Naive thymus-derived CD8-positive, alpha-beta T cell (primary cell): ENCODE measurements at regions not wholly inside any gene's neighbourhood (a gene's known extent, or its start where the extent isn't known, plus 50 kb on each side); places are given as distances from the start of the nearest gene placed in this dataset.
A peak's percentile ranks its signal among the peaks of the same experiment; 100 is the strongest.
"Not testable (repeated sequence)": the region's sequence is repeated elsewhere in the genome, so short reads cannot be mapped to it uniquely, and the experiment has no call there.

ENCODE experiments used
- ATAC-seq, 2 donors: fragments of 150-1000 bp; cut with Tn5 transposase in 1 of 2; sonication (Bioruptor Pico), chemical (Tn5 transposase) in 1 of 2; 1 replicate in 1 of 2; 2 replicates in 1 of 2; pipeline ENCODE4 v1.10.0; 2021; ENCODE audit warnings: mild to moderate bottlenecking in 2 of 2, moderate library complexity in 2 of 2
- POLR2A ChIA-PET: fragments of 350-600 bp; sonication (Branson Sonifier 250); formaldehyde crosslinking; loops from one replicate; lab custom pipeline; 2021; ENCODE audit warnings: antibody characterized with exemption; lab: Charles Lee
- DNase-seq, 10 donors: peaks; one replicate each; pipeline versions ENCODE4 v3.0.0 to v3.0.0-alpha.2; 2020 to 2022
- H3K27ac Mint-ChIP-seq, 10 donors: one replicate each; pipeline ENCODE4 v1.8.0; 2020 to 2022; ENCODE audit warnings: mild to moderate bottlenecking in 10 of 10, mixed read lengths in 10 of 10, moderate library complexity in 4 of 10, inconsistent platforms in 1 of 10
- H3K27me3 Mint-ChIP-seq, 5 donors: one replicate each; pipeline ENCODE4 v1.8.0; 2021 to 2022; ENCODE audit warnings: mixed read lengths in 5 of 5
- H3K36me3 Mint-ChIP-seq, 3 donors: one replicate each; pipeline ENCODE4 v1.8.0; 2020 to 2022; ENCODE audit warnings: mixed read lengths in 3 of 3, mild to moderate bottlenecking in 2 of 3, inconsistent platforms in 1 of 3
- H3K4me1 Mint-ChIP-seq, 4 donors: one replicate each; pipeline ENCODE4 v1.8.0; 2021 to 2022; ENCODE audit warnings: mixed read lengths in 4 of 4
- H3K4me3 Mint-ChIP-seq, 10 donors: one replicate each; pipeline ENCODE4 v1.8.0; 2020 to 2022; ENCODE audit warnings: mild to moderate bottlenecking in 10 of 10, mixed read lengths in 10 of 10, moderate library complexity in 6 of 10, inconsistent platforms in 1 of 10
- H3K9me3 Mint-ChIP-seq, 9 donors: one replicate each; pipeline ENCODE4 v1.8.0; 2020 to 2022; ENCODE audit warnings: mixed read lengths in 9 of 9, mild to moderate bottlenecking in 3 of 9, inconsistent platforms in 1 of 9, moderate library complexity in 1 of 9

GRCh38 chr9:33698267-33698666 lies 97.1 kb upstream of the PRSS3 start:
- H3K4me3 Mint-ChIP-seq = no peak overlapping the region
- H3K4me1 Mint-ChIP-seq = peaks cover 7 to 18% (median 12%) of the 10 kb centered on the region in 4 donors
- POLR2A ChIA-PET = no interaction called here
- H3K36me3 Mint-ChIP-seq = peaks cover 0 to 2% (median 0%) of the 10 kb centered on the region in 3 donors
- H3K27me3 Mint-ChIP-seq = peaks cover 12 to 46% (median 26%) of the 10 kb centered on the region in 5 donors
- no peaks in the 10 kb centered on the region for H3K9me3 Mint-ChIP-seq
- no peak for ATAC-seq
- no peak for DNase-seq
- H3K27ac Mint-ChIP-seq = no peak overlapping the region

GRCh38 chr9:33700940-33701339 lies 94.4 kb upstream of the PRSS3 start:
- ATAC-seq, POLR2A ChIA-PET, H3K4me1 Mint-ChIP-seq, H3K4me3 Mint-ChIP-seq, H3K27ac Mint-ChIP-seq, DNase-seq, H3K36me3 Mint-ChIP-seq, H3K9me3 Mint-ChIP-seq: not testable (repeated sequence)
- peaks cover 10 to 33% (median 20%) of the 10 kb centered on the region in 5 donors for H3K27me3 Mint-ChIP-seq

- no peak for ATAC-seq
- peaks cover 0 to 3% (median 3%) of the 10 kb centered on the region in 3 donors for H3K36me3 Mint-ChIP-seq
- POLR2A ChIA-PET = no interaction called here
- H3K9me3 Mint-ChIP-seq = peaks cover 0 to 11% (median 2%) of the 10 kb centered on the region in 9 donors
- peaks cover 4 to 23% (median 17%) of the 10 kb centered on the region in 5 donors for H3K27me3 Mint-ChIP-seq
- no peak overlapping the region for H3K4me3 Mint-ChIP-seq
- no peak overlapping the region for H3K27ac Mint-ChIP-seq
- DNase-seq = no peak
- H3K4me1 Mint-ChIP-seq = peaks cover 0 to 2% (median 0%) of the 10 kb centered on the region in 4 donors
Measured at GRCh38 chr9:33703430-33704102, 91.8 kb upstream of the PRSS3 start.

- not testable (repeated sequence) for H3K27ac Mint-ChIP-seq, ATAC-seq, H3K4me3 Mint-ChIP-seq, H3K4me1 Mint-ChIP-seq, DNase-seq, H3K36me3 Mint-ChIP-seq
- POLR2A ChIA-PET = interaction anchor here (0.6 kb wide), 1 partner anchor 324 kb away, joined by 3 read pairs; no protein-coding TSS in a partner anchor
- Mint-ChIP-seq H3K27me3 (peaks cover 2 to 25% (median 10%) of the 10 kb centered on the region in 5 donors), H3K9me3 (peaks cover 0 to 11% (median 2%) of the 10 kb centered on the region in 9 donors)
Measured at GRCh38 chr9:33705440-33705839, 89.9 kb upstream of the PRSS3 start.

GRCh38 chr9:33708441-33708840 lies 86.9 kb upstream of the PRSS3 start:
- DNase-seq (no peak), ATAC-seq (no peak)
- POLR2A ChIA-PET = interaction anchor here (0.6 kb wide), 1 partner anchor 735 kb away, joined by 3 read pairs; no protein-coding TSS in a partner anchor
- peaks cover 6 to 25% (median 13%) of the 10 kb centered on the region in 5 donors for H3K27me3 Mint-ChIP-seq
- H3K4me3 Mint-ChIP-seq = no peak overlapping the region
- no peak overlapping the region for H3K27ac Mint-ChIP-seq
- peaks cover 0 to 11% (median 2%) of the 10 kb centered on the region in 9 donors for H3K9me3 Mint-ChIP-seq
- peaks cover 0 to 3% (median 3%) of the 10 kb centered on the region in 3 donors for H3K36me3 Mint-ChIP-seq
- H3K4me1 Mint-ChIP-seq = no peaks in the 10 kb centered on the region

- DNase-seq (no peak), ATAC-seq (no peak)
- no peak overlapping the region for H3K4me3 Mint-ChIP-seq
- H3K9me3 Mint-ChIP-seq = peaks cover 0 to 11% (median 2%) of the 10 kb centered on the region in 9 donors
- peaks cover 0 to 3% (median 3%) of the 10 kb centered on the region in 3 donors for H3K36me3 Mint-ChIP-seq
- POLR2A ChIA-PET = no interaction called here
- no peak overlapping the region for H3K27ac Mint-ChIP-seq
- peaks cover 6 to 25% (median 12%) of the 10 kb centered on the region in 5 donors for H3K27me3 Mint-ChIP-seq
- H3K4me1 Mint-ChIP-seq = no peaks in the 10 kb centered on the region
Measured at GRCh38 chr9:33709269-33709668, 86.1 kb upstream of the PRSS3 start.

GRCh38 chr9:33711418-33711817 lies 83.9 kb upstream of the PRSS3 start:
- POLR2A ChIA-PET, H3K36me3 Mint-ChIP-seq, DNase-seq, H3K27ac Mint-ChIP-seq, ATAC-seq, H3K4me1 Mint-ChIP-seq, H3K4me3 Mint-ChIP-seq, H3K9me3 Mint-ChIP-seq: not testable (repeated sequence)
- peaks cover 4 to 19% (median 5%) of the 10 kb centered on the region in 5 donors for H3K27me3 Mint-ChIP-seq

GRCh38 chr9:33714989-33715388 lies 80.4 kb upstream of the PRSS3 start:
- Mint-ChIP-seq H3K27ac (no peak overlapping the region), H3K9me3 (no peaks in the 10 kb centered on the region), H3K4me3 (no peak overlapping the region), H3K4me1 (peaks cover 0 to 4% (median 0%) of the 10 kb centered on the region in 4 donors), H3K36me3 (no peaks in the 10 kb centered on the region), H3K27me3 (peaks cover 4 to 13% (median 8%) of the 10 kb centered on the region in 5 donors)
- ATAC-seq = no peak
- DNase-seq = no peak
- POLR2A ChIA-PET = no interaction called here

GRCh38 chr9:33718987-33719386 lies 76.4 kb upstream of the PRSS3 start:
- H3K36me3 Mint-ChIP-seq = no peaks in the 10 kb centered on the region
- ATAC-seq (no peak), DNase-seq (no peak)
- POLR2A ChIA-PET = no interaction called here
- peaks cover 1 to 8% (median 6%) of the 10 kb centered on the region in 4 donors for H3K4me1 Mint-ChIP-seq
- no peak overlapping the region for H3K27ac Mint-ChIP-seq
- H3K9me3 Mint-ChIP-seq = no peaks in the 10 kb centered on the region
- H3K4me3 Mint-ChIP-seq = no peak overlapping the region
- peaks cover 0 to 15% (median 3%) of the 10 kb centered on the region in 5 donors for H3K27me3 Mint-ChIP-seq

GRCh38 chr9:33719581-33720374 lies 75.6 kb upstream of the PRSS3 start:
- POLR2A ChIA-PET = no interaction called here
- DNase-seq (peak in 5 of 10 donors; percentile 17 to 49 (median 24)), ATAC-seq (peak; percentile 70 to 74)
- Mint-ChIP-seq H3K36me3 (peaks cover 0 to 5% (median 4%) of the 10 kb centered on the region in 3 donors), H3K4me3 (peak overlapping the region in 6 of 10 donors; percentile 22 to 79 (median 58)), H3K27me3 (peaks cover 4 to 19% (median 7%) of the 10 kb centered on the region in 5 donors), H3K9me3 (peaks cover 0 to 7% (median 3%) of the 10 kb centered on the region in 9 donors), H3K4me1 (peaks cover 1 to 8% (median 6%) of the 10 kb centered on the region in 4 donors), H3K27ac (peak overlapping the region in 1 of 10 donors; percentile 24)

GRCh38 chr9:33721674-33722358 lies 73.5 kb upstream of the PRSS3 start:
- peak overlapping the region in 1 of 10 donors; percentile 76 for H3K27ac Mint-ChIP-seq
- ATAC-seq = peak; percentile 83
- no peak overlapping the region for H3K4me3 Mint-ChIP-seq

GRCh38 chr9:33722359-33722675 lies 73.0 kb upstream of the PRSS3 start:
- DNase-seq = no peak

More at GRCh38 chr9:33721674-33722358, 73.5 kb upstream of the PRSS3 start:
- H3K9me3 Mint-ChIP-seq = peaks cover 0 to 10% (median 3%) of the 10 kb centered on the region in 9 donors
- peaks cover 1 to 8% (median 6%) of the 10 kb centered on the region in 4 donors for H3K4me1 Mint-ChIP-seq
- DNase-seq = peak; percentile 70 to 90 (median 87)
- peaks cover 0 to 5% (median 4%) of the 10 kb centered on the region in 3 donors for H3K36me3 Mint-ChIP-seq
- H3K27me3 Mint-ChIP-seq = peaks cover 4 to 19% (median 10%) of the 10 kb centered on the region in 5 donors
- POLR2A ChIA-PET = no interaction called here

More at GRCh38 chr9:33722359-33722675, 73.0 kb upstream of the PRSS3 start:
- Mint-ChIP-seq H3K36me3 (peaks cover 0 to 5% (median 4%) of the 10 kb centered on the region in 3 donors), H3K4me1 (peaks cover 1 to 8% (median 6%) of the 10 kb centered on the region in 4 donors), H3K27ac (peak overlapping the region in 1 of 10 donors; percentile 76), H3K9me3 (peaks cover 0 to 10% (median 3%) of the 10 kb centered on the region in 9 donors), H3K4me3 (no peak overlapping the region), H3K27me3 (peaks cover 4 to 19% (median 10%) of the 10 kb centered on the region in 5 donors)
- ATAC-seq = no peak
- POLR2A ChIA-PET = no interaction called here
